ENCODE measurements at regions not wholly inside any gene's neighbourhood (a gene's known extent, or its start where the extent isn't known, plus 50 kb on each side); places are given as distances from the start of the nearest gene placed in this dataset.

DNA sequence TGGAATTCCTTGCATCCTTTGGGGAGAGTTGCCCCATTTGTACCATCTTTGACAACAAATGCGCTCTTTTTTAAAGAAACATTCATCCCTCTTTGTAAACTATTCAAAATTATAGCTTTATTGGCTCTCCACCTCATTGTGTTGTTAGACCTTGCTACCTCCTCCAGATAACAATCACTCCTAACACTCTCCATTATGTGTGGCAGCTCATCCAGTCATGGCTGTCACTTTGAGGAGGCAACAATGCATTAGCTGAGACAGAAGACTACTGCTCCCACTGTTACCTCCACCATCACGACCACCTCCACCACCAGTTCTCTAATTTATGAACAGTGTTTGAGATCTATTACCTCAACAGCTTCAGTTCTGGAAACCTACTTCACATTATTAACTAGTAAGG, 339.1 kb downstream of the FRK start:
- no peak for DNase-seq (ENCODE audit: low read depth in 2 of 2)

DNA sequence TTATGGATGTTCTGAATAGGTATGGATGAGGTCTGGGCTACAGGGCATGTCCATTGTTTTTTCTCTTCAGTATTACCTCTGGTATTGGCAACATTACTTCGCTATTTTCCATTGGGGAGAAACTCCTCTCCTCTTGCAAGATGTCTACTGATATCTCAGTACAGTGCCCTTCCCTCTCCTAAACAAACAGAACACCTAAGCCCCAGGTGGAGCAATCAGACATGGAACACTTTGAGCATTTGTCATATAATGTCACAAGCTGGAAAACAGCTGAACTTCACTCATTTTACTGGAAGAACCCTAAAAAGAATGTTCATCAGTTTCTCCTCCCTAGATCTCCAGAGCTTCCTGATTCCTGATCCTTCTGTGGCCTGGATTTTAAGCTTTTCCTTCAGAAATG, 339.8 kb downstream of the FRK start:
- no peak for DNase-seq (ENCODE audit: low read depth in 2 of 2)

DNA sequence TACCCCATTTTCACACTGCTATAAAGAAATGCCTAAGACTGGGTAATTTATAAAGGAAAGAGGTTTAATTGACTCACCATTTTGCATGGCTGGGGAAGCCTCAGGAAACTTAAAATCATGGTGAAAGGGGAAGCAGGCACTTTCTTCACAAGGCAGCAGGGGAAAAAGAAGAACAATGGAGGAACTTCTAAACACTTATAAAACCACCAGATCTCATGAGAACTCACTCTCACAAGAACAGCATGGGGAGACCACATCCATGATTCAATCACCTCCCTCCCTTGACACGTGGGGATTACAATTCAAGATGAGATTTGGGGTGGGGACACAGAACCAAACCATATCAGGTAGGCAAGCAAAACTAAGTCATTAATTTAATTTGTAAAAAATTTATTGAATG, 343.2 kb downstream of the FRK start:
- no peak for DNase-seq (ENCODE audit: low read depth in 2 of 2)

DNA sequence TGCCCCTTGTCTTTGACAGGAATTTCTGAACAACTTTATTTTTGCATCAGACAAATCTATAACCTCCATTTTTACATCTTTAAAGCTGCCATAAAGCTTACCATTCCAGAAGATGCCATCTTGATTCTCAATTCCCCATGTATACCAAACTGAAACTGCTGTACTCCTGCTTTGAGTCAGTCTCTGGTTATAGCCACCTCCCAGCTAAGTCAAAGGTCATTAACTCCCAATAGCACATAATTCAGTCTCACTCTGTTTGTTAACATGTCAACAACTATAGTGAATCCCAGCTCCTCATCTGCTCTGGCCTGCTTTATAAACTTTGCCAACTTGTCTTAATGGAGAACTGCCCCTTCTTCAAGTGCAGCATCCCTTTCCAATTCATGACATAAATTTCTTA, 343.6 kb downstream of the FRK start:
- DNase-seq (ENCODE audit: low read depth in 2 of 2) = no peak

DNA sequence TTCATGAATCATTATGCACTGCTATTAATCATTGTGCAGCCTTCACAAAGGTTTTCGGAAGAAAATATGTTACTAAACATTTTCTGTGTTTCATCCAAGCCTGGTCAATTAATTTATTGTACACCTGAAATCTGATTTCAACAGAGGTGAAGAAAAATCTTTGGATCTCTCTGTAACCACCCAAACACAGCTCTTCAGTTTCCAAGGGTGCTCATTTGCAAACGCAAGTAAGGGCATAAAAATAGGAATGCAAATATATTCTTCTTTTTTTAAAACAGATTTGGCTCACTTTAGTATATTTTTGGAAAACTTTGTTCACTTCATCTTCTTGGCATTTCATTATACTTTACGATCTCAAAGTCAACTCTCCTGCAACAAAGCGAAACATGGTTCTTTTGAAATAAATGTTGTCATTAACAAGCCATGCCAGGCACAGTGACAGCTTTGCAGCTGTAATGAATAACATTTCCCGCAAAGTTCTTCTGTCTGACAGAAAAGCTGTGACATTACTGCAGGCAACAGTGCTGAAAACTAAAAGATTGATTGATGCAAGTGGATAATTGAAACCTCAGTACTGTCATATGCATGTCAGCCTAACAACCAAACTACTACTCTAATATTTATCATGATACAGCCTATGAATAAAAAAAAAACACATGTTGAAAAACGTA, 348.3 kb downstream of the FRK start:
- DNase-seq (ENCODE audit: low read depth in 2 of 2) = no peak

DNA sequence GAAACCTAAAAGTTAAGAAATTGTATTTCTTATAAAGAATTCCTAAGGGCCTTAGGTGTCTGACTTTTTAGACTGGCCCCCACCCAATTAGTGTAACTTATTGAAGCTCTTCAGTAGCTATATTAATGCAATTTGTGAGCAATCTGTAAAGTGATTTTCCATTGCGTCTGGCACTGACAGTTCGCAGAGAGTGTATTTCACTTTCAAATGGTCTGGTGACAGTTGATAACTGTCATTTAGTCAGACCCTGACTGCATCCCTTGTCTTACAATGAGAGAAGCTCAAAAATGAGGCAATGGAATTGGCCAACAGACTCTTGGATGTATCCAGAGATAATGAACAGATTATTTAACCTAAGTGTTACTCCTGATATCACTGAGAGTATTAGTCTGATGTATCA, 351.8 kb downstream of the FRK start:
- DNase-seq (ENCODE audit: low read depth in 2 of 2) = no peak

DNA sequence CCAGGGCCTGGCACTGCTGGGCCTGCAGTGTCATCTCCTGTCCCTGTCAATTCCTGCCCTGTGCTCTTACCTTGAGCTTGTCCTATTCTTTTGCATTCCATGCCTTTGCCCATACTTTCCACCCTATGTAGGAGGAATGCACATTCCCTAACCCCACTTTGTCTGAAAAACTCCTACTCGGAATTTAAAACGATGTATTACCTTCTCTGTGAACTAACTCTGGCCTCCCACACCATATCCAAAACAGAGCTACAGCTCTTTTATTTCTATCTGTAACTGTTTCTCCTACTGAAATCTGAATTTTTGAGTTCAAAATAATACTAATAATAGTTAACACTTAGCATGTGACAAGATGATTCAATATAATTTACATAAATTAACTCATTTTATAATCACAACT, 353.7 kb downstream of the FRK start:
- no peak for DNase-seq (ENCODE audit: low read depth in 2 of 2)

DNA sequence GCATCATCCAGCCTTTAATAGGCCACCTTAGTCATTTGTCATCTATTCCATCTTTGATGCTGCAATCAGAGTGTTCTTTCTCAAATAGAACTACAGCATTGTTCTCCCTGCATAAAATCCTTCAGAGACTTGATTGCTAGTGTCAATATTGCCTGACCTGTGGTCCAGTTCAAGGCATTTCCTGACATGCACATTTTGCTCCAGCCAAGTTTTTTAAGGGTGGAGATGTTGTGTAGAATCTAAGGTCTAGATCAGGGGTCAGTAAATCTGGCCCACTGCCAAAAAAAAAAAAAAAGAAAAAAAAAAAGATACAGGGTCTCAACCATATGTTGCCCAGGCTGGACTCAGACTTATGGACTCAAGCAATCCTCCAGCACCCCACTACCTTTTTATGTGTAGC, 354.4 kb downstream of the FRK start:
- DNase-seq (ENCODE audit: low read depth in 2 of 2) = no peak

DNA sequence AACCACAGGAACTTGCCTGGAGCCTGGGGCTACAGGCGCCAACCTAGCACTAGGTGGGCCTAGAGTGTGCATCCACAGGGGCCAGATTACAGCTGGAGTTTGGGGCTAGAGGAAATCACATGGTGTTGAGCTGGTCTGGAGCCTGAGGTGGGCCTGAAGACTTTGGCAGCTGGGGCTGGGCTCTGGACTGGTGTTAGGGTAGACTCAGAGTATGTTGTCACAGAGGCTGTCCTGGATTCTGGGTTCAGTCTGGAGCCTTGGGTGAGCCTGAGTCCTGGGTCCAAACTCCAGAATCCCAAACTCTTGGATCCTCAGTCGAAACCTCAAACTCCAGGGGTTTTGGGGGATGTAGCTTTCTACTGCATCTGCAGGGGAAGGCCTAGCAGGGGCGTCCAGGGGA, 356.7 kb downstream of the FRK start:
- no peak for DNase-seq (ENCODE audit: low read depth in 2 of 2)

DNA sequence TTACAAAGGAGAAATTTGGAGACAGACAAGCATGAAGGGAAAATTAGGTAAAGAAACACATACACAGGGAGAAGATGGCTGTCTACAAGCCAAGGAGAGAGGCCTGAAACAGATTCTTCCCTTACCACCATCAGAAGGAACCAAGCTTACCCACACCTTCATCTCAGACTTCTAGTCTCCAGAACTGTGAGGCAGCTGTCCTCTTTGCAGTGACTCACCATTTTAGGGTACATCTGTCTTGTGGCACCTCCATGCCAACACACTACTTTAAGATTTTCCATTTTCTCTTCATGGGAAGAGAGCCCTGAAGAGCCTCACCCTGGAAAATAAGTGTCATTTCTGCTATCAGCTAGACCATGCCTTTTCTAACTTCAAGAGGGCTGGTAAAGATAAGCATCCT, 369.3 kb downstream of the FRK start:
- DNase-seq (ENCODE audit: low read depth in 2 of 2) = no peak

DNA sequence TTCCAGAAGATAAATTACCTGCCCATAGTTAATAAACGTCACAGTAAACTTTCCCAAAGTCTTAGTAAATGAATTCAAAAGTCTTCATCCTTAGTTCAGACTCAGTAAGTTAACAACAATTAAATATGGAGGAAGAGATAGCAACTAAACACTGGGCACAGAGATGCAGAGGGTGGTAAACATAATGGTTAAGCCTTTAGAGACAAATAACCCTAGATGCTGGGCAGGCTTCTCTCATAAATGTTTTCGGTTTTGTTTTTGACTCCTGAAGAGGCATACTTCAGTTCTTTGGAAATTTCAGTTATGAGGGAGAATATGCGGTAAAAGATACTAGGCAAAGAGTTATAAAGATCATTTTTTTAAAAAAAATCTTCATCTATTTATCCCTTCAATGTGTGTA, 369.8 kb downstream of the FRK start:
- no peak for DNase-seq (ENCODE audit: low read depth in 2 of 2)

DNA sequence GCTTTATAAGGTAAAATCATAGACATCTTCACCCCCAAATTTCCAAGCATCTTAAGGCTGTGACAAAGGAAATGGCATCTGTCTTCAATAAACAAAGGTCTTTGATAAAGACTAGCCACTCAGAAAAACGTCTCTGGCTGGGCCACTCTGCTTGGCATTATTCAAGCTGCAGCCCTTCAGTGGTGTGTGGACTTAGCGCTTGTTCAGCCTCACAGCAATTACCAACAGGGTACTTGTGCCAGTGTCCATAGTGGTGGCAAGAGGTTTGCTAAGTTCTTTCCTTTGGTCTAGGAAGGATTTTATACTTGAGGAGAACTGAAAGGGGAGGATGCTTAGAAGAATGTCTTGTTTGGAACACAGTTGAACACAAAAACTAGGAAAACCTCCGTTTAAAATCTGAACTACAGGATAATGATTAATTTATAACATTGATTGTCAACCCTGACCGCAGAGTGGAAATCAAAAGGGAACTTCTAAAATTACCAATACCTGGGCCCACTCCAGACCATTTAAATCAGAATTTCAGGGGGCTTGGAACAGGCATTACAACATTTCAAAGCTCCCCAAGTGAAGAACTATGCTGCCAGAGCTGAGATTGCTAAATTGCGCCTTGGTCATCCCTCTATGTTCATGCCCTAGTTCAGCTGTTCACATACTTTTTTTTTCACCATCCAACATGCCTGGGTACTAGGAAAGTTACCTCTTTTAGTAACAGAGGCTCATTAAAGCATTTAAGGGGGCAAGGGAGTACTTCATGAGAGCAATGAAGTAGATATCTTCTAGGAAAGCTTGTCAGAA, 378.5 kb downstream of the FRK start:
- no peak for DNase-seq (ENCODE audit: low read depth in 2 of 2)

DNA sequence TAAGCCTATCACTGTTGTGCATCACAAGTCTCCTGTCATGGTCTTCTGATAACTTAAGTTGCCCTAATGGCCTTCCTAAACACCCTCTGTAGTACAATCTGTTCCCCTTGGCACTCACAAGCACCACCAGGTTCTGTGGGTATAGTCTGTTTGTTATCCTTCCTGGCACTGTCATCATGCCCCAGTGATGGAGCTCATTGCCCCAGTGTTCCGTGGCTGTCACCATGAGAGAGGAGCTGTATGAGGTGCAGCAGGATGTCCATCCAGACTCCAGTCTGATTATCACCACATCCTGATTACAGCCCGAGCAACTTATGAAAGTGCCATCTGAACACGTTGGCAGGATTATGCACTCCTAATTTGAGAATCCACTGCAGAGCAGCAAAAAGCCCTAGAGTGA, 380.1 kb downstream of the FRK start:
- no peak for DNase-seq (ENCODE audit: low read depth in 2 of 2)

DNA sequence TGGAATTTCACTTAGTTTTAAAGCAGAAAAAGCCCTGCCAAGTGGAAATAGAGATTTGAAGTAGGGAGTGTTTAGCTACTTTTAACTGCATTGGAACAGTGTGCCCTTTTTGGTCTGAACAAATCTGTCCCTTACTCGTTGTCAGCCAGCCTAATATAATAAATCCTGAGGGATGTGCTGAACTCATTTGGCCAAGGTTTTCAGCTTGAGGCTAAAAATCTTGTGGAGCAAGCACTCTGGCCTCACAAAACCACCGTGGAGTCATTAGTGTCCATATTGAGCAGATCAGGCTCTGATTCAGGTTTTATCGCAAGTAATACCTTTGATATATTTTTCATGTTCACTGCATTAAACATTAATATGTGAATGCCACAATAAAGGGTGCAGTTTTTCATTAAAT, 383.5 kb downstream of the FRK start:
- DNase-seq (ENCODE audit: low read depth in 2 of 2) = no peak

DNA sequence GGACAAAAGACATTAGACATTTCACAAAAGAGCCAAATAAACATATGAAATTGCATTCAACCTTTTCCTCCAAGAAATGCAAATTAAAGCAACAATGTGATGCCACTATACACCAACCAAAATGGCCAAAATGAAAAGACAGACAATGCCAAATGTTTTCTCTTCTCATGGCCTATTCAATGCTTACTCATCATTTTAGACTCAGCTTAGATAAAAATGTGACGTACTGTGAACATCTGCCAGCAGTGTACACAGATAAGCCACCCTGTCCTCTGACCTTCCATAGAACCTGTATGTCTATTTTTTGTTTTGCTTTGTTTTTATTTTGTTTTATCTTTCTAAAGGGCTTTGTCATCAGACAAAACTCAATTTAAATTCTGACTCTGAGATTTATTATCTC, 385.2 kb downstream of the FRK start:
- DNase-seq (ENCODE audit: low read depth in 2 of 2) = no peak

DNA sequence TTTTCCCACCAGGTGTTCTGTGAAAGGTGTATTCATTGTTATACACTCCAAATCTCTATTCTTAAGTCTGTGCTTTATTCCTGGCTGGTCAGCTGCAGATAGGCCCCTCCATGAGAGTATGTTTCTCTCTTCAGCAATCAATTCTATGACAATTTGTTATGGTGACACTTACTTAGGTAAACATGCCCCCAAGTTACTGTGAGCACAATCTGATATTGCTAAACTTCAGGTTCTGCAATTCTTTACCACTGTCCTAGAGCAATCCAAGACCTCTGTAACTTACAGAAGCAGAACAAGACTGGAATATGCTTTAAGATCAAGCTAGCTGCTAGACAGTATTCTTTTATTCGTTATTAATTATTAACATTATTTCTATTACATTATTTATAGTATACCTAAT, 391.9 kb downstream of the FRK start:
- DNase-seq (ENCODE audit: low read depth in 2 of 2) = no peak

DNA sequence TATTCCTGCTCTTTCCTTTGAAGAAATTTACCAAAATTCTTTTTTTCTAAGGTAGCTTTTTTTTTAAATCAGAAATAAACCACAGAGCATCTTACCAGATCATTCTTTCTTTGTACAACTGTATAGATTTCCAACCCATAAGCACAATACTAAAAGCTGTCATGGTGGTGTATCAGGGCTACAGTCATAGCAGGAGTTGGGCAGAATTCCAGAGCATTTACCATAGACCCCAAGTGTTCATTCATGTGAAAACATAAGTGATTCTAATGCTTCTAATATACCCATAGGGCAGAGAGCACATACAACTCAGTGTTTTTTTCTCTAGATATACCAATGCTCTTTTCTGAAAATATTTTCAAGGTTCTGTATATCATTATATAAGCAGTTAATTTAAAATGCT, 392.5 kb downstream of the FRK start:
- no peak for DNase-seq (ENCODE audit: low read depth in 2 of 2)

DNA sequence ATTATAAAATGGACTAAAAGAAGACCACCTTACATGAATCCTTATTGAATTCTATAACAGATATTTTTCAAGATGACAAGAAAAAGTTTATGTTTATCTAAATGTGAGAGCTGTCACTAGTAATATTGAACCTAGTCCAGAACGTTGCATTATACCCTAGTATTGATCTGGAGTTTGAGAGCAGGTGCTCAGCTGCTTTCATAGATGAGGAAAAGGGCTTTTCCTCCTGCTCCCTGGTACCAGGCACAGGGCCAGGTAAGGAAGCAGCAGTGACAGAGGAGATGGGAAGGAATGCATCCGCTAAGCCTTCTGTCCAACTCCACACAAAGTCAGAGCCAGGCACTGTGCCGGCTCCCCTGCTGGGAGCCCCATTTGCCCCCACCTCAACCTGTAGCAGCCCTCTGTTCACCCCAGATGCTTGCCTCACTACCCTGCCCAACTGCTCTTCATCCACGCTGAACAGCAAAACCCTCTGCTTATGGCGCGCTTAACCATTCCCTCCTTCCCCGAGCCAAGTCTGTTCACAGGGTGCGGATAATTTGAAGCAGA, 393.1 kb downstream of the FRK start:
- no peak for DNase-seq (ENCODE audit: low read depth in 2 of 2)

DNA sequence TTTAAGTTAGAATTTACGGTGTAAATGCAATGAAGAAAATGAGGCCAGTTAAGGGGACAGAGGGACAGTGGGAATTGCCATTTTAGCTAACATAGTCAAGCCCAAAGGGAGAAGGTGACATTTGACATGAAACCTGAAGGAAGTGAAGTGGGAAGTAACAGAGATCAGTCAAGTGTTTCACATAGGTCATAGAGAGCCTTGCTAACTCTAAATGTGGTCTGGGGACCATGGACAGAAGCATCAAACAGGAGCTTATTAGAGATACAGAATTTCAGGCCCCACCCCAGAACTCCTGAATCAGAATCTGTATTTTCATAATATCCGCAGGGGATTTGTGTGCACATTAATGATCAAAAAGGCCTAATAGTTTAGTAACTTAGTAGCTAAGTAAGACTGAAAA, 393.7 kb downstream of the FRK start:
- DNase-seq (ENCODE audit: low read depth in 2 of 2) = no peak

DNA sequence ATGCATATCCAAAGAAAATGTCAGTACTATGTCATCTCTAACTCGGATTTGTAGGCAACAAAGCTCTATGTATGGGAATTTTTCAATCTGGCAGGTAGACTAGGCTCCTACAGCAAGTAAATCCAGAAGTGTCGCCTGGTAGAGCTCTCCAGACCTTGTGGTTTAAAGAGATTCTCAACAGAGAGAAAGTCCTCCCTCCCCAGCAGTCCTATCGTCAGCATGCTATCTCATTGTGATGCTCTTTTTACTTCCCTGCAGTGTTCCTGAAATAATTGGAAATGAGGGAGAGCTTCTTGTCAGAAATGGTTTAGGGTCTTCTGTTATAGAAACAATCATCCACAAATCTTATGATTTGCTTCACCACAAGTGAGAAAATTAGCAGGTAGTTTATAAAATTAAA, 395.4 kb downstream of the FRK start:
- no peak for DNase-seq (ENCODE audit: low read depth in 2 of 2)

DNA sequence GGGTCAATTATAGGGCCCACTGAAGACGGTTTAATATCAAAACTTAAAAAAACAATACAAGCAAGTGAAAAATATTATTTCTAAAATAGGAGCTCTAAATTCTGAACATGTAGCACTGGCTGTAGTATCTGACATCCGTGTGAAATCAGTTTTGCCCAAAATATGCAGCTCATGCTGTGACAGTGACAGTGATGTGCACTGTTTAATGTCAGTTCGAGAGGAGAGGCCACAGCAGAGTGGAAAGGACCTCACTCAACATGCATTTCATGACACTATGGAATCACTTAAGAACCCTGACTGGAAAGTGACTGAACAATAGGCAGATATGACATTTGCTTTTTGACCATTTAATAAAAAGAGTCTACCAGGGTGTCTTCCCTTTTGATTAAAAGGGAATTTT, 397.0 kb downstream of the FRK start:
- no peak for DNase-seq (ENCODE audit: low read depth in 2 of 2)

DNA sequence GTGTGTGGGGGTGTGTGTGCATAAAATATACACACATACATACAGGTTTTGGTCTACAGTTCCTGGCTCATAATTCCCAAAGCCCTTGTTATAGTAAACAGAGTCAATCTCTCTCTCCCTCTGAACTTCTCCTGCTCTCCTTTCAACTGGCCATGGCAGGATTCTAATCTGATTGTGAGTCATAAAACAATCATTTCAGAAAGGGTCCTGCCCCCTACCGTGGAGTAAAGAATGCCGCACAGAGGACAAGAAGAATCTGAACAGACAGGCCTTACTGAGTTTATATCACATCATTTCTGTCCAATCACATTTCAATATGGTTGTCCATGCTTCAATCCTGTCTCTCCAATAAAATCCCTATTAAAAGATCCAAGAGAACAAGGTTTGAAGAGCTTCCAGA, 416.9 kb downstream of the FRK start:
- DNase-seq (ENCODE audit: low read depth in 2 of 2) = no peak

DNA sequence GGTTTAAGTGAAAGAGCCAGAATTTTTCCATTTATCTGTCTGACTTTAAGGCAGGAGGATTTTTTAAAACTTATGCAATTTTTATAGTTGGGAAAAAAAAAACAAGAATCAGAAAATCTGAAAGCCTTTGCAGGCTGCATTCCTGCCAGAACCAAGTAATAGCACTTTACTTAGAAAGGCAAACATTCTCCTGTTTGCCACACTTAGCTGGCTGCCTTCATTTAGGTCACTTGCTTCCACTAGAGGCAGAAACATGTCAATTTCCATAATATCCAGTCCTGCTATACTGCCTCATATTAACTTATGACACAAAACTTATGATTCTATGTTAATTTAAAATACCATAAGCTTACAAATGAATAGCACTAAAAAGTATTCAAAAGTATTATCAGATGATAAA, 425.8 kb downstream of the FRK start:
- DNase-seq (ENCODE audit: low read depth in 2 of 2) = no peak
